Stomach (tissue), 8 donors: ENCODE measurements at regions not wholly inside any gene's neighbourhood (a gene's known extent, or its start where the extent isn't known, plus 50 kb on each side); places are given as distances from the start of the nearest gene placed in this dataset.
A peak's percentile ranks its signal among the peaks of the same experiment; 100 is the strongest.

Experiments used
- DNase-seq, 2 donors: peaks; one replicate each; pipeline versions ENCODE4 v3.0.0 to v3.0.0-alpha.2; 2013 to 2019
- H3K27ac ChIP-seq, 5 donors: fragments of 200-600 bp in 4 of 5; sonication (generic) in 4 of 5; one replicate each; pipeline ENCODE4 v1.5.1; 2013 to 2019; ENCODE audit warnings: mild to moderate bottlenecking in 1 of 5, moderate library complexity in 1 of 5
- H3K27me3 ChIP-seq, 3 donors: fragments of 200-600 bp; sonication (generic); one replicate each; pipeline ENCODE4 v1.5.1; 2017 to 2019; ENCODE audit warnings: mixed run types in 1 of 3
- H3K36me3 ChIP-seq, 4 donors: fragments of 200-600 bp; sonication (generic); 1 replicate in 3 of 4; 2 replicates in 1 of 4; pipeline ENCODE4 v1.5.1; 2016 to 2019
- H3K4me1 ChIP-seq, 4 donors: fragments of 200-600 bp; sonication (generic); one replicate each; pipeline ENCODE4 v1.5.1; 2016 to 2019
- H3K4me3 ChIP-seq, 4 donors: fragments of 200-600 bp; sonication (generic) in 3 of 4; one replicate each; pipeline ENCODE4 v1.5.1; 2016 to 2019; ENCODE audit warnings: mild to moderate bottlenecking in 1 of 4
- H3K9me3 ChIP-seq, 4 donors: fragments of 200-600 bp; sonication (generic); one replicate each; pipeline ENCODE4 v1.5.1; 2016 to 2019
- EP300 ChIP-seq: sonication (generic); formaldehyde crosslinking; IDR thresholded peaks from one replicate; pipeline ENCODE4 v1.6.1; 2017; ENCODE audit warnings: antibody characterized with exemption
- POLR2A ChIP-seq, 4 donors: fragments of 450-650 bp; IDR thresholded peaks; one replicate each; pipeline ENCODE4 v1.6.1; 2016; ENCODE audit warnings: antibody characterized with exemption in 4 of 4, control low read depth in 2 of 4, mild to moderate bottlenecking in 1 of 4, moderate library complexity in 1 of 4
- POLR2AphosphoS5 ChIP-seq, 3 donors: sonication (generic); formaldehyde crosslinking; IDR thresholded peaks; one replicate each; pipeline ENCODE4 v1.6.1; 2016; ENCODE audit warnings: antibody characterized with exemption in 3 of 3
- WGBS, 5 donors: extraction: QIAGEN DNeasy Blood & Tissue Kit in 3 of 5; methylation state at CpG; one replicate each; pipeline versions ENCODE4 v1.1.5 to v1.1.7; 2013 to 2018; 5-methylcytosine and 5-hydroxymethylcytosine counted together
- intact Hi-C: fragments of 100-400 bp; cut with DNase I; formaldehyde crosslinking; loops from one replicate; pipeline ENCODE4 v1.15.1; 2023; ENCODE audit warnings: low total_unique reads
- TF ChIP-seq, protein P1 (sequence below), 7 experiments: fragments of 450-650 bp in 4 of 7; fragments of 200-600 bp in 3 of 7; sonication (generic) in 3 of 7; IDR thresholded peaks; one replicate each; pipeline ENCODE4 v1.5.1; 2016 to 2019; ENCODE audit warnings: antibody characterized with exemption in 7 of 7, control low read depth in 2 of 7, mild to moderate bottlenecking in 1 of 7
- donor health status: healthy with polysubstance abuse.
- donor health status: Bipolar disorder and iron deficiency.
- donor health status: healthy.

DNA sequence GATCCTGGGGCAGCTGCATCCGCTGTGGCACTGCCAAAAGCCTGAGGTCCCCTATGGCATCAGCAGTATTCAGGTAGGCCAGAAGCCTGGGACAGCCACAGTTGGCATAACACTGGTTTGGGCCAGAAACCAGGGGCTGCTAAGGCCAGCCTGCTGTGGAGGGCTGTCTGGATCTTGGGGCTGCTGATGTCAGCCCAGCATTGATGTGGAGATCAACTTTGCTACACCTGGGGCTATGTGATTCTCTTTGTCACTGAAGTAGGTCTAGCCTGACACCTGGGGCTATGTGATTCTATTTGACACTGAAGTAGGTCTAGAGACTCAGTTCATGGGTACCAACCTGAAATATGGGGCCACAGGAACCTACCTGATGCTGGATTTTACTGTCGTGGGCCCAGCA is 411.5 kb downstream of the RASEF start:
- Histone ChIP-seq H3K36me3 (no peaks in the 10 kb centered on the region), H3K27me3 (no peaks in the 10 kb centered on the region), H3K27ac (no peak overlapping the region), H3K9me3 (peaks cover 0 to 14% (median 7%) of the 10 kb centered on the region in 4 donors), H3K4me1 (no peaks in the 10 kb centered on the region), H3K4me3 (no peak overlapping the region)
- 76 to 89% (median 86%) methylated on average over 2 of the region's 2 CpGs for WGBS, 5 donors
- TF ChIP-seq POLR2AphosphoS5 (IDR thresholded peaks at IDR 0.05) (no peak), POLR2A (IDR thresholded peaks at IDR 0.05) (no peak), EP300 (no peak)
- TF ChIP-seq, protein P1, sequence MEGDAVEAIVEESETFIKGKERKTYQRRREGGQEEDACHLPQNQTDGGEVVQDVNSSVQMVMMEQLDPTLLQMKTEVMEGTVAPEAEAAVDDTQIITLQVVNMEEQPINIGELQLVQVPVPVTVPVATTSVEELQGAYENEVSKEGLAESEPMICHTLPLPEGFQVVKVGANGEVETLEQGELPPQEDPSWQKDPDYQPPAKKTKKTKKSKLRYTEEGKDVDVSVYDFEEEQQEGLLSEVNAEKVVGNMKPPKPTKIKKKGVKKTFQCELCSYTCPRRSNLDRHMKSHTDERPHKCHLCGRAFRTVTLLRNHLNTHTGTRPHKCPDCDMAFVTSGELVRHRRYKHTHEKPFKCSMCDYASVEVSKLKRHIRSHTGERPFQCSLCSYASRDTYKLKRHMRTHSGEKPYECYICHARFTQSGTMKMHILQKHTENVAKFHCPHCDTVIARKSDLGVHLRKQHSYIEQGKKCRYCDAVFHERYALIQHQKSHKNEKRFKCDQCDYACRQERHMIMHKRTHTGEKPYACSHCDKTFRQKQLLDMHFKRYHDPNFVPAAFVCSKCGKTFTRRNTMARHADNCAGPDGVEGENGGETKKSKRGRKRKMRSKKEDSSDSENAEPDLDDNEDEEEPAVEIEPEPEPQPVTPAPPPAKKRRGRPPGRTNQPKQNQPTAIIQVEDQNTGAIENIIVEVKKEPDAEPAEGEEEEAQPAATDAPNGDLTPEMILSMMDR (IDR thresholded peaks at IDR 0.05) = no peak
- intact Hi-C loops = no loop called here
- no peak for DNase-seq

DNA sequence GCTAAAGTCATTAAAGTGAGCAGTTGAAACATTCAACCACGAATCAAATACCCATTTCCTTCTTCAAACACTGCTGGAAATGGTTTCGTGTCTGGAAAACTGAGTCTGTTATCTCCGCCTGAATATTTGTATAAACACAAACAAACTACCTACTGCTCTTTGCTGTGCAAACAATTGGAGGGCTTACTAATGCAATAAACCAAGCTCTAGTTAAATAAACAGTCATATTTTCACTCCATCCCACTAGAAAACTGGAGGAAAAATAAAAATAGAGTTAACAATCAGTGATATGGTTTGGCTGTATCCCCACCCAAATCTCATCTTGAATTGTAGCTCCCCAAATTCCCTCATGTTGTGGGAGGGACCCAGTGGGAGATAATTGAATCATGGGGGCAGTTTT is 397.6 kb downstream of the RASEF start:
- Histone ChIP-seq H3K36me3 (no peaks in the 10 kb centered on the region), H3K4me1 (no peaks in the 10 kb centered on the region), H3K27ac (no peak overlapping the region), H3K4me3 (no peak overlapping the region), H3K9me3 (no peaks in the 10 kb centered on the region), H3K27me3 (no peaks in the 10 kb centered on the region)
- 29 to 49% (median 38%) methylated on average over 3 of the region's 3 CpGs for WGBS, 5 donors
- no peak for TF ChIP-seq POLR2A (IDR thresholded peaks at IDR 0.05)
- no peak for DNase-seq
- intact Hi-C loops = no loop called here

DNA sequence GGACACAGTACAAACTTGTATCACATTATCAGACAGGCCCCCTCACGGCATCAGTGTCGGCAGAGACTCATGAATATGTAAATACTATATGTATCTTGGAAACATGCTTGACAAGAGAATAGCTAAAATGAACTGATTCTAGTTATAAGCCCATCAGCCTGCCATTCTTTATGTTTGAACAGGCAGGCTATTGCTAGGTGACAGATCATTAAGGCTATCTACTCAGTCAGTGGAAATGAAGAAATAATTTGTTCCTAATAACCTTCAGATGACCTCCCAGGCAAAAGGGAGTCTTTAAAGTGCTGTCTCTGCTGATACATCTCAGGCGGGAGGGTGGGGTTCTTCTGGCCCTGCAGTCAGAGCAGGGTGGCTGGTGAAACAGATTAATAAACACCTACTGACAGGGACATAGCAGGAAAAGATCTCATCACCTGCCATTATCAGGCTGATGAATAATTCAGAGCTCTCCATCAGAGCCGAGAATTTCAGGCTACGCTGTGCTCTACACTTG is 394.2 kb downstream of the RASEF start:
- Histone ChIP-seq H3K4me3 (no peak overlapping the region), H3K9me3 (no peaks in the 10 kb centered on the region), H3K27me3 (no peaks in the 10 kb centered on the region), H3K36me3 (no peaks in the 10 kb centered on the region), H3K27ac (no peak overlapping the region), H3K4me1 (no peaks in the 10 kb centered on the region)
- intact Hi-C loops = no loop called here
- peak in 1 of 2 donors; percentile 34 for DNase-seq
- 70 to 79% (median 71%) methylated on average over 5 of the region's 5 CpGs for WGBS, 5 donors
- TF ChIP-seq, protein P1 (IDR thresholded peaks at IDR 0.05) = no peak
- TF ChIP-seq POLR2AphosphoS5 (IDR thresholded peaks at IDR 0.05) = no peak
- TF ChIP-seq POLR2A (IDR thresholded peaks at IDR 0.05) = no peak
- TF ChIP-seq EP300 = no peak

DNA sequence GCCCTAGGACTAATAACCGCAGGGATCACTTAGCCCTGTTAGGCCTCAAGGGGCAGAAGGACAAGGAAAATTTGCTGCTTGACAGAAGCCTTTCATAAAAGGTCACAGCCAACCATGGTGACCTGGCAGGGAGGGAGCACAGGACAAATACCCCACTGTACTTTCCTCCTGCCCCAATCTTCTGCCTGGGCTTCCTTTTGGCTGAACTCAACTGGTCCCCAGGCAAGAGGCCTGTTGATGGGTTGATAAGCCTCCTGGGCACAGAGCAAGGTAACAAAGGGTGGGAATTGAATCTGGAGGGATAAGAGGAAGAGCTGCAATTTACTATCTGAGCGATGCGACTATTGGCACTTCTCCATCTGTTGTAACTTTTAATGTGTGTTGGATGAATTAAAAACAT is 392.9 kb downstream of the RASEF start:
- WGBS, 5 donors = 91 to 98% (median 95%) methylated on average over 3 of the region's 3 CpGs
- intact Hi-C loops = no loop called here
- H3K4me3 ChIP-seq = no peak overlapping the region
- TF ChIP-seq, protein P1 (IDR thresholded peaks at IDR 0.05) = no peak
- DNase-seq = no peak
- no peaks in the 10 kb centered on the region for H3K9me3 ChIP-seq
- no peaks in the 10 kb centered on the region for H3K27me3 ChIP-seq
- H3K4me1 ChIP-seq = no peaks in the 10 kb centered on the region
- no peak overlapping the region for H3K27ac ChIP-seq
- no peaks in the 10 kb centered on the region for H3K36me3 ChIP-seq

DNA sequence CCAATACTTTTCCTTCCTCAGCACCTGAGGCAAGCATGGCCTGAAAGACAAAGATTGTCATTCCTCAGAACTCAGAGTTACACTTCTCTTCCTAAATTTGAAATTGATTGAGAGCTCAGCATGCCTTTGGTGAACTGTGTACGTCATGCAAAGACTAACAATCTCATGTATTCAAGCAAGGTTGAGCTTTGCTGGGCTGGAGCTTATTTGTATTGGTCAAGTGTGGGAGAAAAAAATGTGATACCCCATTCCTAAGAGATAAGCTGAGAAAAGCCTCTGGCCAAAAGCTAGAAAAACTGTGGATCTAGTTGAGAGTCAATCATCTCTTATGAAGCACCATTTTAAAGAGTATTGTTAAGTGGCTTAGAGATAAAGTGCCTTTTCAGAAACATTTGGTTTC is 392.2 kb downstream of the RASEF start:
- WGBS, 5 donors = 47 to 71% (median 67%) methylated on average over 1 of the region's 1 CpG
- TF ChIP-seq, protein P1 (IDR thresholded peaks at IDR 0.05) = no peak
- no peak for TF ChIP-seq POLR2AphosphoS5 (IDR thresholded peaks at IDR 0.05)
- TF ChIP-seq POLR2A (IDR thresholded peaks at IDR 0.05) = no peak
- TF ChIP-seq EP300 = no peak

More for the DNA sequence above, 392.2 kb downstream of the RASEF start:
- H3K4me1 ChIP-seq = no peaks in the 10 kb centered on the region
- H3K9me3 ChIP-seq = no peaks in the 10 kb centered on the region
- H3K36me3 ChIP-seq = no peaks in the 10 kb centered on the region
- H3K27me3 ChIP-seq = no peaks in the 10 kb centered on the region
- no peak for DNase-seq
- no peak overlapping the region for H3K27ac ChIP-seq
- no peak overlapping the region for H3K4me3 ChIP-seq
- intact Hi-C loops = no loop called here
